GM12878 (cell line): ENCODE measurements at regions not wholly inside any gene's neighbourhood (a gene's known extent, or its start where the extent isn't known, plus 50 kb on each side); places are given as distances from the start of the nearest gene placed in this dataset.
A peak's percentile ranks its signal among the peaks of the same experiment; 100 is the strongest.

Experiments
- ATAC-seq: fragments of 200-7000 bp; cut with Tn5 transposase; 3 replicates; pipeline ENCODE4 v1.9.1; 2020; ENCODE audit warnings: mild to moderate bottlenecking, moderate library complexity
- BruUV-seq: library from RNA; stranded (reverse); fragments of 400-500 nt; replicated peaks from 2 replicates; lab custom pipeline; 2021; lab: Mats Ljungman, UMichigan
- CTCF ChIA-PET: fragments of 300-600 bp; sonication (Branson Sonifier 250); formaldehyde crosslinking; extraction: SDS; loops from one replicate; lab custom pipeline; 2021; ENCODE audit warnings: inconsistent platforms; lab: Yijun Ruan, JAX
- POLR2A ChIA-PET: fragments of 350-600 bp; formaldehyde crosslinking; extraction: SDS; loops from one replicate; lab custom pipeline; 2021; ENCODE audit warnings: inconsistent platforms; lab: Charles Lee
- RAD21 ChIA-PET: fragments of 300-600 bp; sonication (Branson Sonifier 250); formaldehyde crosslinking; loops from one replicate; lab custom pipeline; 2023; ENCODE audit warnings: antibody characterized with exemption; ENCODE audit not compliant: unreplicated experiment; lab: Charles Lee
- SMC1A ChIA-PET: fragments of 300-600 bp; sonication (Branson Sonifier 250); formaldehyde crosslinking; loops from one replicate; lab custom pipeline; 2023; ENCODE audit not compliant: unreplicated experiment, uncharacterized antibody; lab: Charles Lee
- DNase-seq: peaks from one replicate; pipeline ENCODE4 v3.0.0-alpha.2; 2011; ENCODE audit warnings: low read depth, low spot score
- FAIRE-seq: peaks from 3 replicates; lab custom pipeline; 2011; peaks lifted over from hg19 to GRCh38; lab: Jason Lieb, UNC
- H2AFZ ChIP-seq: 2 replicates; pipeline ENCODE4 v1.6.0; 2011; ENCODE audit warnings: low read depth, low read length, control low read depth; ENCODE audit not compliant: control insufficient read depth
- H3K27ac ChIP-seq: 2 replicates; pipeline ENCODE4 v1.5.1; 2011; ENCODE audit warnings: control low read depth; ENCODE audit not compliant: control insufficient read depth, insufficient read depth
- H3K27me3 ChIP-seq, 2 experiments: replicated peaks in 1 of 2; 2 replicates each; pipeline versions ENCODE4 v1.6.0 to v1.6.1; 2011; ENCODE audit warnings: low read length in 1 of 2; ENCODE audit not compliant: control insufficient read depth in 2 of 2, insufficient read depth in 2 of 2
- H3K36me3 ChIP-seq, 2 experiments: 2 replicates each; pipeline ENCODE4 v1.5.1; 2011; ENCODE audit warnings: low read length in 1 of 2; ENCODE audit not compliant: control insufficient read depth in 2 of 2, insufficient read depth in 2 of 2
- H3K4me1 ChIP-seq: 2 replicates; pipeline ENCODE4 v1.6.1; 2011; ENCODE audit warnings: mild to moderate bottlenecking, low read length, moderate library complexity, mixed read lengths; ENCODE audit not compliant: control insufficient read depth, insufficient read depth
- H3K4me2 ChIP-seq: 2 replicates; pipeline ENCODE4 v1.6.0; 2011; ENCODE audit warnings: control low read depth; ENCODE audit not compliant: control insufficient read depth, insufficient read depth
- H3K4me3 ChIP-seq: fragments of 200-600 bp; sonication (generic); 2 replicates; pipeline ENCODE4 v1.5.1; 2016
- H3K79me2 ChIP-seq: 2 replicates; pipeline ENCODE4 v1.6.0; 2011; ENCODE audit warnings: low read length; ENCODE audit not compliant: control insufficient read depth, insufficient read depth
- H3K9ac ChIP-seq: 2 replicates; pipeline ENCODE4 v1.8.0; 2011; ENCODE audit warnings: low read length, control low read depth, mixed read lengths; ENCODE audit not compliant: control insufficient read depth, insufficient read depth
- H3K9me3 ChIP-seq: replicated peaks from 3 replicates; pipeline ENCODE4 v1.5.1; 2011; ENCODE audit warnings: mild to moderate bottlenecking, low read length; ENCODE audit not compliant: control insufficient read depth, insufficient read depth
- H4K20me1 ChIP-seq: 2 replicates; pipeline ENCODE4 v1.6.0; 2011; ENCODE audit not compliant: control insufficient read depth, insufficient read depth
- CBX5 ChIP-seq: sonication (generic); IDR thresholded peaks from 2 replicates; pipeline ENCODE4 v1.6.1; 2016; ENCODE audit warnings: low read depth, moderate library complexity, mild to moderate bottlenecking, inconsistent platforms
- MTA2 ChIP-seq: fragments of 450-650 bp; IDR thresholded peaks from 2 replicates; pipeline ENCODE4 v1.6.1; 2016; ENCODE audit warnings: low read depth, mild to moderate bottlenecking, moderate library complexity
- TBL1XR1 ChIP-seq: IDR thresholded peaks from 2 replicates; pipeline ENCODE4 v1.6.1; 2012; ENCODE audit warnings: low read depth, low read length, improper control_type of control experiment
- WGBS: methylation state at CpG from one replicate; pipeline ENCODE4 v1.1.6; 2016; ENCODE audit warnings: low lambda C conversion rate; ENCODE audit not compliant: insufficient replicate concordance, insufficient coverage; ENCODE audit errors: missing lambda C conversion rate; 5-methylcytosine and 5-hydroxymethylcytosine counted together
- in situ Hi-C: fragments of 300-500 bp; cut with MboI; formaldehyde crosslinking; loops from 9 replicates; pipeline ENCODE4 v1.14.3; 2018; ENCODE audit warnings: mixed read lengths
- intact Hi-C: fragments of 100-400 bp; cut with micrococcal nuclease; formaldehyde crosslinking; loops from one replicate; pipeline ENCODE4 v1.14.2; 2022; ENCODE audit not compliant: unreplicated experiment

DNA sequence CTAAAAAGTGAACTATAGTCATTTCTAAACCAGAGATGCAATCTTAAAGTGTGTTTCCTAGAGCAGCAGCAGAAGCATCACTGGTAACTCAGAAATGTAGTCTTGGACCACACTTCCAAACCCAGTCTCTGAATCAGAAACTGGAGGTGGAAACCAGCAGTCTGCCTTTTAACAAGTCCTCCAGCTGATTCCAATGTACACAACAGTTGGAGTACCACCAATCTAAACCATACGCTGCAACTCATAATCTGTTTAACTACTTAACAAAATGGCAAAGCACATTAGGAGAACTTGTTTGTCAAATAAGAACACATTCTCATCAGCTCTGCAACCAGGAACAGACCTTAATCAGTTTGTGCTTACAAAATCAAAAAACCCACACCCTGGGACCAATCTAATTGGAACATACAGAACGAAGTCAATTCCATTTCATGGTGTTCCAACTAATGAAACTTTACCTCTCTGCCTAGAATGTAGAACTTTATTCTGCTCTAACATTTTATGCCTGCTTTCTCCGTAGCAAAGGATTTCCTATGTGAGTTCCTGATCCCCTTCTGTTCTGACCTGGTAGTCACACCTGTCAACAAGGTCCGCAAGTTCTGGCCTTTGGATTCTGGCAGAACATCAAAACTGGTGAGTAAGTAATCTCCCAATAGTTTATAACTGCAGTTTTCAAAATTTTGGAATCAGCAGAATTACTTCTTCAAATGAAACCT is 390.4 kb downstream of the HTR1B start:
- DNase-seq (no peak), ATAC-seq (no peak), FAIRE-seq (no peak)
- WGBS, result 15% methylated on average over 4 of the region's 4 CpGs
- no peak overlapping the region for H3K4me3 ChIP-seq
- H3K4me2 ChIP-seq, result no peak overlapping the region
- H3K27me3 ChIP-seq, result no peaks in the 10 kb centered on the region
- no peak for TF ChIP-seq MTA2
- no peak for TF ChIP-seq CBX5
- ChIA-PET RAD21 (no interaction called here), SMC1A (interaction anchor here (1.8 kb wide), 1 partner anchor 18 kb away, joined by 4 read pairs; no protein-coding TSS in a partner anchor), CTCF (no interaction called here), POLR2A (no interaction called here)
- H3K36me3 ChIP-seq, result no peaks in the 10 kb centered on the region
- intact Hi-C loops (no loop called here), in situ Hi-C loops (no loop called here)
- no peaks in the 10 kb centered on the region for H3K4me1 ChIP-seq
- H2AFZ ChIP-seq, result no peak overlapping the region
- H3K27ac ChIP-seq, result no peak overlapping the region
- BruUV-seq, result no TSS peak
- no peaks in the 10 kb centered on the region for H4K20me1 ChIP-seq
- no peak overlapping the region for H3K9ac ChIP-seq
- no peaks in the 10 kb centered on the region for H3K79me2 ChIP-seq
- H3K9me3 ChIP-seq, result no peaks in the 10 kb centered on the region

- intact Hi-C loops, result no loop called here
- H4K20me1 ChIP-seq, result no peaks in the 10 kb centered on the region
- no peak for TF ChIP-seq TBL1XR1
- TF ChIP-seq, all 136 proteins: peak for 0
- BruUV-seq, result no TSS peak
- in situ Hi-C loops, result no loop called here
- CTCF ChIA-PET, result interaction anchor here (0.8 kb wide), 1 partner anchor 55 kb away, joined by 4 read pairs; no protein-coding TSS in a partner anchor
- RAD21 ChIA-PET, result no interaction called here
- POLR2A ChIA-PET, result no interaction called here
- WGBS, result 12% methylated on average over 4 of the region's 4 CpGs
- H3K27me3 ChIP-seq, result no peaks in the 10 kb centered on the region
- H3K4me1 ChIP-seq, result no peaks in the 10 kb centered on the region
- H3K4me2 ChIP-seq, result no peak overlapping the region
- H3K36me3 ChIP-seq, result no peaks in the 10 kb centered on the region
- H3K9ac ChIP-seq, result no peak overlapping the region
- no peak for DNase-seq
- FAIRE-seq, result no peak
- H2AFZ ChIP-seq, result no peak overlapping the region
- H3K27ac ChIP-seq, result no peak overlapping the region
- H3K4me3 ChIP-seq, result no peak overlapping the region
- H3K79me2 ChIP-seq, result no peaks in the 10 kb centered on the region
- SMC1A ChIA-PET, result interaction anchor here (0.7 kb wide), 1 partner anchor 32 kb away, joined by 3 read pairs; no protein-coding TSS in a partner anchor
- 0 out of 3 replicates have a peak, but pooled peaks have one; percentile 14 for ATAC-seq
- no peaks in the 10 kb centered on the region for H3K9me3 ChIP-seq
These were observed 399.8 kb downstream of the HTR1B start for GRCh38 chr6:77063494-77063893.
